CD4-positive, alpha-beta memory T cell (primary cell): ENCODE measurements at regions not wholly inside any gene's neighbourhood (a gene's known extent, or its start where the extent isn't known, plus 50 kb on each side); places are given as distances from the start of the nearest gene placed in this dataset.

Experiments
- CTCF ChIA-PET: fragments of 350-600 bp; sonication (Branson Sonifier 250); formaldehyde crosslinking; loops from one replicate; lab custom pipeline; 2021; ENCODE audit warnings: inconsistent platforms; ENCODE audit not compliant: partially characterized antibody; lab: Charles Lee
- POLR2A ChIA-PET: fragments of 350-600 bp; sonication (Branson Sonifier 250); formaldehyde crosslinking; loops from one replicate; lab custom pipeline; 2021; ENCODE audit not compliant: partially characterized antibody; lab: Charles Lee
- DNase-seq, 5 donors: peaks; one replicate each; pipeline versions ENCODE4 v3.0.0 to v3.0.0-alpha.2; 2020 to 2022; ENCODE audit warnings: mixed read lengths in 1 of 5
- H3K27ac ChIP-seq: one replicate; pipeline ENCODE4 v1.7.0; 2013; ENCODE audit warnings: low read depth, low read length
- H3K27me3 ChIP-seq: 2 replicates; pipeline ENCODE4 v1.7.0; 2013; ENCODE audit warnings: mild to moderate bottlenecking, low read length, moderate library complexity; ENCODE audit not compliant: insufficient read depth
- H3K36me3 ChIP-seq: 2 replicates; pipeline ENCODE4 v1.7.0; 2013; ENCODE audit warnings: mild to moderate bottlenecking, low read length, moderate library complexity; ENCODE audit not compliant: insufficient read depth
- H3K4me1 ChIP-seq: 2 replicates; pipeline ENCODE4 v1.7.0; 2013; ENCODE audit warnings: mild to moderate bottlenecking, low read length, moderate library complexity; ENCODE audit not compliant: insufficient read depth
- H3K4me3 ChIP-seq, 2 donors: one replicate each; pipeline ENCODE4 v1.7.0; 2013; ENCODE audit warnings: low read length in 2 of 2, mild to moderate bottlenecking in 1 of 2
- H3K9me3 ChIP-seq, 2 donors: one replicate each; pipeline ENCODE4 v1.7.0; 2013; ENCODE audit warnings: low read length in 2 of 2, control low read depth in 1 of 2; ENCODE audit not compliant: control insufficient read depth in 1 of 2
- H3K27ac Mint-ChIP-seq, 7 donors: one replicate each; pipeline ENCODE4 v1.8.0; 2020 to 2021; ENCODE audit warnings: mixed read lengths in 7 of 7, mild to moderate bottlenecking in 6 of 7, inconsistent platforms in 3 of 7, moderate library complexity in 3 of 7
- H3K27me3 Mint-ChIP-seq, 2 donors: one replicate each; pipeline ENCODE4 v1.8.0; 2020 to 2021; ENCODE audit warnings: mixed read lengths in 2 of 2
- H3K36me3 Mint-ChIP-seq, 2 donors: one replicate each; pipeline ENCODE4 v1.8.0; 2020 to 2021; ENCODE audit warnings: mixed read lengths in 2 of 2, inconsistent platforms in 1 of 2, mild to moderate bottlenecking in 1 of 2
- H3K4me1 Mint-ChIP-seq, 4 donors: one replicate each; pipeline ENCODE4 v1.8.0; 2020 to 2021; ENCODE audit warnings: mixed read lengths in 4 of 4, mild to moderate bottlenecking in 1 of 4
- H3K4me3 Mint-ChIP-seq, 8 donors: one replicate each; pipeline ENCODE4 v1.8.0; 2020 to 2021; ENCODE audit warnings: mixed read lengths in 8 of 8, mild to moderate bottlenecking in 7 of 8, moderate library complexity in 6 of 8, inconsistent platforms in 3 of 8
- H3K9me3 Mint-ChIP-seq, 8 donors: one replicate each; pipeline ENCODE4 v1.8.0; 2020 to 2021; ENCODE audit warnings: mixed read lengths in 8 of 8, mild to moderate bottlenecking in 5 of 8, inconsistent platforms in 3 of 8, moderate library complexity in 1 of 8
- intact Hi-C: fragments of 100-400 bp; cut with micrococcal nuclease; formaldehyde crosslinking; loops from one replicate; pipeline ENCODE4 v1.15.1; 2023

GRCh38 chr12:4985820-4986219 lies 57.9 kb upstream of the KCNA5 start:
- Mint-ChIP-seq H3K4me1 (no peaks in the 10 kb centered on the region), H3K4me3 (no peak overlapping the region), H3K27ac (no peak overlapping the region), H3K27me3 (peaks cover 18 to 24% of the 10 kb centered on the region in 2 donors), H3K36me3 (no peaks in the 10 kb centered on the region), H3K9me3 (peaks cover 0 to 2% (median 0%) of the 10 kb centered on the region in 8 donors)
- no peak for DNase-seq
- Histone ChIP-seq H3K36me3 (no peaks in the 10 kb centered on the region), H3K27me3 (peaks cover 3% of the 10 kb centered on the region), H3K9me3 (no peaks in the 10 kb centered on the region), H3K4me3 (no peak overlapping the region), H3K4me1 (no peaks in the 10 kb centered on the region), H3K27ac (no peak overlapping the region)
- intact Hi-C loops, result no loop called here
- ChIA-PET CTCF (interaction anchor here (1.5 kb wide), 1 partner anchor 36 kb away, joined by 3 read pairs; no protein-coding TSS in a partner anchor), POLR2A (no interaction called here)

- Histone ChIP-seq H3K9me3 (no peaks in the 10 kb centered on the region), H3K4me3 (no peak overlapping the region), H3K4me1 (no peaks in the 10 kb centered on the region), H3K27me3 (peaks cover 3% of the 10 kb centered on the region), H3K27ac (no peak overlapping the region), H3K36me3 (no peaks in the 10 kb centered on the region)
- H3K9me3 Mint-ChIP-seq, result peaks cover 0 to 2% (median 0%) of the 10 kb centered on the region in 8 donors
- no peaks in the 10 kb centered on the region for H3K36me3 Mint-ChIP-seq
- intact Hi-C loops, result no loop called here
- CTCF ChIA-PET, result no interaction called here
- H3K27me3 Mint-ChIP-seq, result peaks cover 18 to 31% of the 10 kb centered on the region in 2 donors
- peak overlapping the region in 1 of 7 donors; percentile 49 for H3K27ac Mint-ChIP-seq
- no peak for DNase-seq
- POLR2A ChIA-PET, result no interaction called here
- H3K4me3 Mint-ChIP-seq, result peak overlapping the region in 1 of 8 donors; percentile 4
- no peaks in the 10 kb centered on the region for H3K4me1 Mint-ChIP-seq
These were observed 56.3 kb upstream of the KCNA5 start for GRCh38 chr12:4987076-4988046.

DNA sequence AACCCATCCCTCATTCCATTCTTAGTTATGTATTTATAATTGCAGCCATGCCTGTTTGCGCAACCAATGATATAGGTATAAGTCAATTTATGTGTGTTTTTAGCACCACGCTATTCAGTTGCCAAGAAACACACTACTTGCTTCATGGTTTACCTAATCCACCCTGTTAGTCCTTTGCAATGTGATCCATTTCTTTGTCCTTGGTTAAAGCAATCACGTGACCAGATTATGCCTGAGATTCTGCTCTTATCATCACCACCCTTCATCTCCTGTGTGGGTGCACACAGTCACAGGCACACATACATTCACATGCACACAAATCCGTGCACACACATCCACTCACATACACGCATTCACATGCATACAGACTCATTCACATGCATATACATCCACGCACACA lies 52.3 kb upstream of the KCNA5 start:
- Histone ChIP-seq H3K36me3 (no peaks in the 10 kb centered on the region), H3K27ac (no peak overlapping the region), H3K4me3 (no peak overlapping the region), H3K9me3 (no peaks in the 10 kb centered on the region), H3K4me1 (no peaks in the 10 kb centered on the region), H3K27me3 (peaks cover 3% of the 10 kb centered on the region)
- DNase-seq, result no peak
- no peak overlapping the region for H3K27ac Mint-ChIP-seq
- H3K27me3 Mint-ChIP-seq, result peaks cover 19 to 32% of the 10 kb centered on the region in 2 donors
- CTCF ChIA-PET, result no interaction called here
- intact Hi-C loops, result no loop called here
- POLR2A ChIA-PET, result no interaction called here
- no peak overlapping the region for H3K4me3 Mint-ChIP-seq
- H3K9me3 Mint-ChIP-seq, result peaks cover 0 to 2% (median 0%) of the 10 kb centered on the region in 8 donors
- no peaks in the 10 kb centered on the region for H3K36me3 Mint-ChIP-seq
- no peaks in the 10 kb centered on the region for H3K4me1 Mint-ChIP-seq

- POLR2A ChIA-PET, result no interaction called here
- H3K27me3 Mint-ChIP-seq, result peaks cover 16 to 32% of the 10 kb centered on the region in 2 donors
These were observed 51.9 kb upstream of the KCNA5 start for GRCh38 chr12:4991801-4992200.

GRCh38 chr12:4992871-4993270 lies 50.8 kb upstream of the KCNA5 start:
- Histone ChIP-seq H3K4me3 (no peak overlapping the region), H3K9me3 (no peaks in the 10 kb centered on the region), H3K27ac (no peak overlapping the region), H3K27me3 (no peaks in the 10 kb centered on the region), H3K4me1 (no peaks in the 10 kb centered on the region), H3K36me3 (no peaks in the 10 kb centered on the region)
- Mint-ChIP-seq H3K27me3 (peaks cover 12 to 29% of the 10 kb centered on the region in 2 donors), H3K36me3 (no peaks in the 10 kb centered on the region), H3K4me1 (no peaks in the 10 kb centered on the region), H3K4me3 (no peak overlapping the region), H3K27ac (no peak overlapping the region), H3K9me3 (peaks cover 0 to 2% (median 0%) of the 10 kb centered on the region in 8 donors)
- no peak for DNase-seq
- ChIA-PET POLR2A (interaction anchor here (1.0 kb wide), 1 partner anchor 32 kb away, joined by 3 read pairs; no protein-coding TSS in a partner anchor), CTCF (no interaction called here)
- intact Hi-C loops, result no loop called here

More at GRCh38 chr12:4991801-4992200, 51.9 kb upstream of the KCNA5 start:
- Histone ChIP-seq H3K36me3 (no peaks in the 10 kb centered on the region), H3K4me1 (no peaks in the 10 kb centered on the region), H3K27ac (no peak overlapping the region), H3K27me3 (no peaks in the 10 kb centered on the region), H3K4me3 (no peak overlapping the region), H3K9me3 (no peaks in the 10 kb centered on the region)
- Mint-ChIP-seq H3K9me3 (peaks cover 0 to 2% (median 0%) of the 10 kb centered on the region in 8 donors), H3K4me1 (no peaks in the 10 kb centered on the region), H3K36me3 (no peaks in the 10 kb centered on the region), H3K4me3 (no peak overlapping the region), H3K27ac (no peak overlapping the region)
- CTCF ChIA-PET, result interaction anchor here (0.7 kb wide), 1 partner anchor 133 kb away, joined by 3 read pairs; no protein-coding TSS in a partner anchor
- intact Hi-C loops, result no loop called here
- no peak for DNase-seq
